ENCODE measurements at regions not wholly inside any gene's neighbourhood (a gene's known extent, or its start where the extent isn't known, plus 50 kb on each side); places are given as distances from the start of the nearest gene placed in this dataset.

- TF ChIP-seq GABPA (IDR thresholded peaks at IDR 0.05; ENCODE audit: low read depth) (no peak), POLR2AphosphoS5 (IDR thresholded peaks at IDR 0.05; ENCODE audit: low read depth) (no peak), CTCF (IDR thresholded peaks at IDR 0.05; ENCODE audit: insufficient read depth, low read length) (no peak), SPI1 (IDR thresholded peaks at IDR 0.05; ENCODE audit: borderline replicate concordance, low read depth) (no peak)
- TF ChIP-seq, protein P1, sequence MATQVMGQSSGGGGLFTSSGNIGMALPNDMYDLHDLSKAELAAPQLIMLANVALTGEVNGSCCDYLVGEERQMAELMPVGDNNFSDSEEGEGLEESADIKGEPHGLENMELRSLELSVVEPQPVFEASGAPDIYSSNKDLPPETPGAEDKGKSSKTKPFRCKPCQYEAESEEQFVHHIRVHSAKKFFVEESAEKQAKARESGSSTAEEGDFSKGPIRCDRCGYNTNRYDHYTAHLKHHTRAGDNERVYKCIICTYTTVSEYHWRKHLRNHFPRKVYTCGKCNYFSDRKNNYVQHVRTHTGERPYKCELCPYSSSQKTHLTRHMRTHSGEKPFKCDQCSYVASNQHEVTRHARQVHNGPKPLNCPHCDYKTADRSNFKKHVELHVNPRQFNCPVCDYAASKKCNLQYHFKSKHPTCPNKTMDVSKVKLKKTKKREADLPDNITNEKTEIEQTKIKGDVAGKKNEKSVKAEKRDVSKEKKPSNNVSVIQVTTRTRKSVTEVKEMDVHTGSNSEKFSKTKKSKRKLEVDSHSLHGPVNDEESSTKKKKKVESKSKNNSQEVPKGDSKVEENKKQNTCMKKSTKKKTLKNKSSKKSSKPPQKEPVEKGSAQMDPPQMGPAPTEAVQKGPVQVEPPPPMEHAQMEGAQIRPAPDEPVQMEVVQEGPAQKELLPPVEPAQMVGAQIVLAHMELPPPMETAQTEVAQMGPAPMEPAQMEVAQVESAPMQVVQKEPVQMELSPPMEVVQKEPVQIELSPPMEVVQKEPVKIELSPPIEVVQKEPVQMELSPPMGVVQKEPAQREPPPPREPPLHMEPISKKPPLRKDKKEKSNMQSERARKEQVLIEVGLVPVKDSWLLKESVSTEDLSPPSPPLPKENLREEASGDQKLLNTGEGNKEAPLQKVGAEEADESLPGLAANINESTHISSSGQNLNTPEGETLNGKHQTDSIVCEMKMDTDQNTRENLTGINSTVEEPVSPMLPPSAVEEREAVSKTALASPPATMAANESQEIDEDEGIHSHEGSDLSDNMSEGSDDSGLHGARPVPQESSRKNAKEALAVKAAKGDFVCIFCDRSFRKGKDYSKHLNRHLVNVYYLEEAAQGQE (IDR thresholded peaks at IDR 0.05; ENCODE audit: insufficient replicate concordance, low read depth), result no peak
- DNase-seq (ENCODE audit: low read depth in 1 of 2, low spot score in 1 of 2), result no peak
- H3K27me3 ChIP-seq (ENCODE audit: insufficient read depth, poor library complexity, severe bottlenecking), result no peaks in the 10 kb centered on the region
Observed at GRCh38 chr13:59304596-59304995, 859.1 kb downstream of the DIAPH3 start.

DNA sequence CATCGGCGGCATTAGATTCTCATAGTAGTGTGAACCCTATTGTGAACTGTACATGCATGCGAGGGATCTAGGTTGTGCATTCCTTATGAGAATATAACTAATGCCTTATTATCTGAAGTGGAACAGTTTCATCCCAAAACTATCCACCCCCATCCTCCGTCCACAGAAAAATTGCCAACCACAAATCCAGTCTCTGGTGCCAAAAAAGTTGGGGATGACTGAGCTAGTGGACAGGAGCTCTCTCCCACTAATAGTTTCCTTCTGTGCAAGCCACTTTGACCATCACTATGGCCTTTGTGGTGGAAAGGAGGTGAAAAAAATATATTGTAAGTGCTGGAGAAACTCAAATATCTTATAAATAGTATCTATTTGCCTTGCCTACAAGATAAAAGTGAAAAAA is 857.8 kb downstream of the DIAPH3 start:
- no peak for TF ChIP-seq POLR2AphosphoS5 (IDR thresholded peaks at IDR 0.05; ENCODE audit: low read depth)
- no peak for TF ChIP-seq GABPA (IDR thresholded peaks at IDR 0.05; ENCODE audit: low read depth)
- TF ChIP-seq, protein P1 (IDR thresholded peaks at IDR 0.05; ENCODE audit: insufficient replicate concordance, low read depth), result no peak
- no peak for TF ChIP-seq CTCF (IDR thresholded peaks at IDR 0.05; ENCODE audit: insufficient read depth, low read length)
- TF ChIP-seq SPI1 (IDR thresholded peaks at IDR 0.05; ENCODE audit: borderline replicate concordance, low read depth), result no peak
- Histone ChIP-seq H3K4me3 (replicated peaks; ENCODE audit: insufficient read depth, low read length) (no peak overlapping the region), H3K27ac (replicated peaks) (no peak overlapping the region), H3K27me3 (ENCODE audit: insufficient read depth, poor library complexity, severe bottlenecking) (no peaks in the 10 kb centered on the region)
- DNase-seq (ENCODE audit: low read depth in 1 of 2, low spot score in 1 of 2), result no peak

More at GRCh38 chr13:59304596-59304995, 859.1 kb downstream of the DIAPH3 start:
- Histone ChIP-seq H3K27ac (replicated peaks) (no peak overlapping the region), H3K4me3 (replicated peaks; ENCODE audit: insufficient read depth, low read length) (no peak overlapping the region)

GRCh38 chr13:59312776-59313175 is 851.0 kb downstream of the DIAPH3 start:
- no peak for TF ChIP-seq GABPA (IDR thresholded peaks at IDR 0.05; ENCODE audit: low read depth)
- TF ChIP-seq CTCF (IDR thresholded peaks at IDR 0.05; ENCODE audit: insufficient read depth, low read length), result no peak
- TF ChIP-seq POLR2AphosphoS5 (IDR thresholded peaks at IDR 0.05; ENCODE audit: low read depth), result no peak
- TF ChIP-seq SPI1 (IDR thresholded peaks at IDR 0.05; ENCODE audit: borderline replicate concordance, low read depth), result no peak
- TF ChIP-seq, protein P1 (IDR thresholded peaks at IDR 0.05; ENCODE audit: insufficient replicate concordance, low read depth), result no peak
- Histone ChIP-seq H3K4me3 (replicated peaks; ENCODE audit: insufficient read depth, low read length) (no peak overlapping the region), H3K27me3 (ENCODE audit: insufficient read depth, poor library complexity, severe bottlenecking) (no peaks in the 10 kb centered on the region), H3K27ac (replicated peaks) (no peak overlapping the region)
- DNase-seq (ENCODE audit: low read depth in 1 of 2, low spot score in 1 of 2), result no peak

Measured in HL-60 (cell line).